Caco-2 (cell line): ENCODE measurements at regions not wholly inside any gene's neighbourhood (a gene's known extent, or its start where the extent isn't known, plus 50 kb on each side); places are given as distances from the start of the nearest gene placed in this dataset.
"Not testable (repeated sequence)": the region's sequence is repeated elsewhere in the genome, so short reads cannot be mapped to it uniquely, and the experiment has no call there.

ENCODE experiments used
- BruUV-seq: library from RNA; stranded (reverse); fragments of 400-500 nt; replicated peaks from 2 replicates; lab custom pipeline; 2021; lab: Mats Ljungman, UMichigan
- CTCF ChIA-PET: fragments of 300-600 bp; sonication (Branson Sonifier 250); formaldehyde crosslinking; loops from one replicate; lab custom pipeline; 2022; ENCODE audit warnings: antibody characterized with exemption; lab: Charles Lee
- POLR2A ChIA-PET: fragments of 300-600 bp; sonication (Branson Sonifier 250); formaldehyde crosslinking; loops from one replicate; lab custom pipeline; 2022; ENCODE audit warnings: antibody characterized with exemption; lab: Charles Lee
- DNase-seq, 2 experiments: peaks; one replicate each; pipeline versions ENCODE4 v3.0.0 to v3.0.0-alpha.2; 2020 to 2022
- H3K27me3 ChIP-seq: replicated peaks from 2 replicates; pipeline ENCODE4 v1.6.0; 2011; ENCODE audit warnings: low read length; ENCODE audit not compliant: control insufficient read depth, insufficient read depth
- H3K36me3 ChIP-seq: 2 replicates; pipeline ENCODE4 v1.5.1; 2011; ENCODE audit warnings: low read length; ENCODE audit not compliant: control insufficient read depth, insufficient read depth
- H3K4me1 ChIP-seq: fragments of 250-450 bp; sonication (Bioruptor Pico); 2 replicates; pipeline ENCODE4 v1.5.1; 2020; ENCODE audit warnings: mild to moderate bottlenecking
- H3K4me3 ChIP-seq: 2 replicates; pipeline ENCODE4 v1.5.1; 2011; ENCODE audit warnings: low read depth, mild to moderate bottlenecking, control low read depth, low read length
- H3K9me3 ChIP-seq: fragments of 250-450 bp; sonication (Bioruptor Pico); 2 replicates; pipeline ENCODE4 v1.5.1; 2020; ENCODE audit warnings: mild to moderate bottlenecking, moderate library complexity
- H3K27ac Mint-ChIP-seq: one replicate; pipeline ENCODE4 v1.8.0; 2022; ENCODE audit warnings: mixed read lengths; ENCODE audit not compliant: unreplicated experiment
- H3K27me3 Mint-ChIP-seq: one replicate; pipeline ENCODE4 v1.8.0; 2022; ENCODE audit warnings: mixed read lengths; ENCODE audit not compliant: insufficient read depth, unreplicated experiment
- H3K36me3 Mint-ChIP-seq: one replicate; pipeline ENCODE4 v1.8.0; 2022; ENCODE audit warnings: mild to moderate bottlenecking, mixed read lengths; ENCODE audit not compliant: insufficient read depth, unreplicated experiment
- H3K4me1 Mint-ChIP-seq: one replicate; pipeline ENCODE4 v1.8.0; 2022; ENCODE audit warnings: low read depth, mixed read lengths; ENCODE audit not compliant: unreplicated experiment
- H3K4me3 Mint-ChIP-seq: one replicate; pipeline ENCODE4 v1.8.0; 2022; ENCODE audit warnings: mild to moderate bottlenecking, moderate library complexity, mixed read lengths; ENCODE audit not compliant: unreplicated experiment
- H3K9me3 Mint-ChIP-seq: one replicate; pipeline ENCODE4 v1.8.0; 2022; ENCODE audit warnings: mixed read lengths; ENCODE audit not compliant: unreplicated experiment
- intact Hi-C: fragments of 100-400 bp; cut with micrococcal nuclease; formaldehyde crosslinking; loops from one replicate; pipeline ENCODE4 v1.10.0; 2022; ENCODE audit not compliant: unreplicated experiment
- TF ChIP-seq, protein P1 (sequence below), 2 experiments: fragments of 200-600 bp in 1 of 2; IDR thresholded peaks; 1 replicate in 1 of 2; 2 replicates in 1 of 2; pipeline versions ENCODE4 v1.5.1 to v1.8.0; 2011 to 2022; ENCODE audit warnings: antibody characterized with exemption in 1 of 2, control low read depth in 1 of 2, inconsistent platforms in 1 of 2, low read depth in 1 of 2, low read length in 1 of 2, mild to moderate bottlenecking in 1 of 2, moderate library complexity in 1 of 2; ENCODE audit not compliant: insufficient read depth in 1 of 2, severe bottlenecking in 1 of 2, unreplicated experiment in 1 of 2

DNA sequence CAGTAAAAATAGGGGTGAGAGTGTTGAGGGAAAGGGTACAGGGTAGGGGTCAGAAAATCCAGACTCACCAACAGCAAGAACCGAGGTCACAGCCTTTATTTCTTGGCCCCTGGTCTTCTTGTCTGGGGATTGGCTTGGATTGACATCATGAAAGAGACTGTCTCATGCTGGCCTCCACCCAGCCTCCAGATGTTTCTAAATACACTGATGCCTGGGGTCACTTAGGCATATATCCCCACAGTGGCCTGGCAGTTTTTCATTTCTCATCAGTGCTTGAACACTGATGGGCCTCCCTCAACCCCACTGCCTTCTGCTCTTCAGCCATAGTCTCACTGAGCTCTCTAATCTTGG, 173.9 kb downstream of the RTL9 start:
- CTCF ChIA-PET, result no interaction called here
- H3K27ac Mint-ChIP-seq, result no peak overlapping the region

DNA sequence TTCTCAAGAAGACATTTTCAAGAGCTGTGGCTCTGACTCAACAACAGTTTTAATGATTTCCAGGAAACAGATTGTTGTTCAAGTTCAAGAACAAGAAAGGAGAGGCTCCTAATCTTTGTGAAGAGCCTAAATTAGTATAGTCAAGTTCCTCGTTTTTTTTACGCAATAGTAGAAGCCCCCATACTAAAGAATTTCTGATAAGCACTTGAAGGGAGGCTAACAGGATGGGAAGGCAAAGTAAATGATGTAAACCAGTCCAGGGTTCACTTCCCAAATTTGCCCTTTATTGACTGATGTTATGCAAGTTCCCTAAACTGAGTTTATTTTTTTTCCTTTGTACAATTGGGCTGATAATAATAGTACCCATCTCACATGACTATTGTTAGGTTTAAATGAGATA, 178.2 kb downstream of the RTL9 start:
- no TSS peak for BruUV-seq
- no peak for DNase-seq
- Histone ChIP-seq H3K36me3 (no peaks in the 10 kb centered on the region), H3K4me3 (no peak overlapping the region), H3K9me3 (no peaks in the 10 kb centered on the region), H3K4me1 (no peaks in the 10 kb centered on the region), H3K27me3 (no peaks in the 10 kb centered on the region)
- intact Hi-C loops, result no loop called here
- TF ChIP-seq, protein P1, sequence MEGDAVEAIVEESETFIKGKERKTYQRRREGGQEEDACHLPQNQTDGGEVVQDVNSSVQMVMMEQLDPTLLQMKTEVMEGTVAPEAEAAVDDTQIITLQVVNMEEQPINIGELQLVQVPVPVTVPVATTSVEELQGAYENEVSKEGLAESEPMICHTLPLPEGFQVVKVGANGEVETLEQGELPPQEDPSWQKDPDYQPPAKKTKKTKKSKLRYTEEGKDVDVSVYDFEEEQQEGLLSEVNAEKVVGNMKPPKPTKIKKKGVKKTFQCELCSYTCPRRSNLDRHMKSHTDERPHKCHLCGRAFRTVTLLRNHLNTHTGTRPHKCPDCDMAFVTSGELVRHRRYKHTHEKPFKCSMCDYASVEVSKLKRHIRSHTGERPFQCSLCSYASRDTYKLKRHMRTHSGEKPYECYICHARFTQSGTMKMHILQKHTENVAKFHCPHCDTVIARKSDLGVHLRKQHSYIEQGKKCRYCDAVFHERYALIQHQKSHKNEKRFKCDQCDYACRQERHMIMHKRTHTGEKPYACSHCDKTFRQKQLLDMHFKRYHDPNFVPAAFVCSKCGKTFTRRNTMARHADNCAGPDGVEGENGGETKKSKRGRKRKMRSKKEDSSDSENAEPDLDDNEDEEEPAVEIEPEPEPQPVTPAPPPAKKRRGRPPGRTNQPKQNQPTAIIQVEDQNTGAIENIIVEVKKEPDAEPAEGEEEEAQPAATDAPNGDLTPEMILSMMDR (IDR thresholded peaks at IDR 0.05; ENCODE audit: insufficient read depth in 1 of 2, low read depth in 1 of 2, low read length in 1 of 2, severe bottlenecking in 1 of 2, unreplicated experiment in 1 of 2), result no peak
- POLR2A ChIA-PET, result no interaction called here
- Mint-ChIP-seq H3K4me3 (no peak overlapping the region), H3K27me3 (peaks cover 6% of the 10 kb centered on the region), H3K4me1 (no peaks in the 10 kb centered on the region), H3K36me3 (no peaks in the 10 kb centered on the region), H3K27ac (no peak overlapping the region), H3K9me3 (no peaks in the 10 kb centered on the region)
- CTCF ChIA-PET, result no interaction called here

More for the DNA sequence above, 173.9 kb downstream of the RTL9 start:
- Mint-ChIP-seq H3K27me3 (peaks cover 6% of the 10 kb centered on the region), H3K36me3 (no peaks in the 10 kb centered on the region), H3K4me1 (no peaks in the 10 kb centered on the region), H3K4me3 (no peak overlapping the region), H3K9me3 (no peaks in the 10 kb centered on the region)
- POLR2A ChIA-PET, result no interaction called here
- no TSS peak for BruUV-seq
- Histone ChIP-seq H3K4me1 (no peaks in the 10 kb centered on the region), H3K27me3 (no peaks in the 10 kb centered on the region), H3K9me3 (no peaks in the 10 kb centered on the region), H3K36me3 (no peaks in the 10 kb centered on the region), H3K4me3 (no peak overlapping the region)
- TF ChIP-seq, protein P1 (IDR thresholded peaks at IDR 0.05; ENCODE audit: insufficient read depth in 1 of 2, low read depth in 1 of 2, low read length in 1 of 2, severe bottlenecking in 1 of 2, unreplicated experiment in 1 of 2), result no peak
- intact Hi-C loops, result no loop called here
- DNase-seq, result no peak

DNA sequence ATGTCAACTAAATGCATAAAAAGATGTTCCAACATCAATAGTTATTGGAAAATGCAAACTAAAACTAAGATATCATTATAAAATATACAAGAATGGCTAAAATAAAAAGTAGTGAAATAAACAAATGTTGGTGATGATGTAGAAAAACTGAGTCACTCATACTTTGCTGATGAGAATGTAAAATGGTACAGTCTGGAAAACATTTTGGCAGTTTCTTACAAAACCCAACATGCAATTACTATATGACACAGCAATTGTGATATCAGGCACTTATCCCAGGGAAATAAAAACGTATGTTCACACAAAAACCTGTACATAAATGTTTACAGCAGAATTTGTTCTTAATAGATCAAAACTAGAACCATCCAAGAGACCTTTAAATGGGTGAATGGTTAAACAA, 182.6 kb downstream of the RTL9 start:
- no peak overlapping the region for H3K4me3 Mint-ChIP-seq

DNA sequence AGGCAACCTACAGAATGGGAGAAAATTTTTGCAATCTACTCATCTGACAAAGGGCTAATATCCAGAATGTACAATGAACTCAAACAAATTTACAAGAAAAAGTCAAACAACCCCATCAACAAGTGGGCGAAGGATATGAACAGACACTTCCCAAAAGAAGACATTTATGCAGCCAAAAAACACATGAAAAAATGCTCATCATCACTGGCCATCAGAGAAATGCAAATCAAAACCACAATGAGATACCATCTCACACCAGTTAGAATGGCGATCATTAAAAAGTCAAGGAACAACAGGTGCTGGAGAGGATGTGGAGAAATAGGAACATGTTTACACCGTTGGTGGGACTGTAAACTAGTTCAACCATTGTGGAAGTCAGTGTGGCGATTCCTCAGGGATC, 192.2 kb downstream of the RTL9 start:
- H3K4me3 Mint-ChIP-seq, H3K27me3 Mint-ChIP-seq, H3K9me3 ChIP-seq, POLR2A ChIA-PET, H3K36me3 Mint-ChIP-seq, H3K9me3 Mint-ChIP-seq, H3K4me1 ChIP-seq, BruUV-seq, intact Hi-C loops, H3K4me3 ChIP-seq, H3K27me3 ChIP-seq, H3K27ac Mint-ChIP-seq, H3K4me1 Mint-ChIP-seq, CTCF ChIA-PET, H3K36me3 ChIP-seq, DNase-seq: not testable (repeated sequence)

More for the DNA sequence above, 182.6 kb downstream of the RTL9 start:
- Mint-ChIP-seq H3K4me1 (no peaks in the 10 kb centered on the region), H3K9me3 (no peaks in the 10 kb centered on the region), H3K27me3 (no peaks in the 10 kb centered on the region), H3K36me3 (no peaks in the 10 kb centered on the region), H3K27ac (no peak overlapping the region)
- DNase-seq, result no peak
- no peaks in the 10 kb centered on the region for H3K9me3 ChIP-seq
- H3K4me3 ChIP-seq, result no peak overlapping the region
- no peaks in the 10 kb centered on the region for H3K27me3 ChIP-seq
- TF ChIP-seq, protein P1 (IDR thresholded peaks at IDR 0.05; ENCODE audit: insufficient read depth in 1 of 2, low read depth in 1 of 2, low read length in 1 of 2, severe bottlenecking in 1 of 2, unreplicated experiment in 1 of 2), result no peak
- no TSS peak for BruUV-seq
- POLR2A ChIA-PET, result no interaction called here
- intact Hi-C loops, result no loop called here
- no peaks in the 10 kb centered on the region for H3K4me1 ChIP-seq
- H3K36me3 ChIP-seq, result no peaks in the 10 kb centered on the region
- CTCF ChIA-PET, result no interaction called here
